Upper lobe of left lung (tissue), 4 donors: ENCODE measurements at regions not wholly inside any gene's neighbourhood (a gene's known extent, or its start where the extent isn't known, plus 50 kb on each side); places are given as distances from the start of the nearest gene placed in this dataset.

Experiments used
- EP300 ChIP-seq, 4 donors: sonication (generic); formaldehyde crosslinking; IDR thresholded peaks; one replicate each; pipeline ENCODE4 v1.5.1; 2017; ENCODE audit warnings: antibody characterized with exemption in 4 of 4, control low read depth in 2 of 4
- POLR2A ChIP-seq, 4 donors: fragments of 450-650 bp; IDR thresholded peaks; one replicate each; pipeline ENCODE4 v1.5.1; 2016 to 2017; ENCODE audit warnings: antibody characterized with exemption in 4 of 4, mild to moderate bottlenecking in 2 of 4
- POLR2AphosphoS5 ChIP-seq, 2 donors: sonication (generic); formaldehyde crosslinking; IDR thresholded peaks; one replicate each; pipeline ENCODE4 v1.5.1; 2017; ENCODE audit warnings: antibody characterized with exemption in 2 of 2
- TF ChIP-seq, protein P1 (sequence below), 6 experiments: fragments of 450-650 bp in 4 of 6; fragments of 200-600 bp in 2 of 6; sonication (generic) in 2 of 6; IDR thresholded peaks; one replicate each; pipeline ENCODE4 v1.5.1; 2016 to 2019; ENCODE audit warnings: antibody characterized with exemption in 6 of 6

DNA sequence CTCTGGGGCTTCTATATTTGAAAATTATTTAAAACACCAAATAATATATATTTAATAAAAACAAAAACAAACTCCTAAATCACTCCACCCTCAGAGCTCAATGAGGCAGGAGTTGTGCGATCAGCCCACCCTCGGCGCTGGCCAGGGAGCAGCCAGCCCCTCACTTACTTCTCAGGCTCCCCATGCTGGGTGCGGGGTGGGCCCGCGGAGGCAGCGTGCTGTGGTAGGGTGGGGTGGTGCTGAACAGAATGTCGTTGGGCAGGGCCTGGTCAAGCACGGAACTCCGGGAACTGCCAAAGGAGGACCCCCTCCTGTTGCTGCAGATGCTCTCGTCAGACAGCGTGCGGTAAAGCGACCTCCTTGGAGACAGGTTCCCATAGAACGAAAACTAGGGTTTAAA lies 204.5 kb downstream of the SIPA1L2 start:
- TF ChIP-seq POLR2AphosphoS5 (IDR thresholded peaks at IDR 0.05) (no peak), POLR2A (IDR thresholded peaks at IDR 0.05) (no peak), EP300 (IDR thresholded peaks at IDR 0.05) (no peak)
- TF ChIP-seq, protein P1, sequence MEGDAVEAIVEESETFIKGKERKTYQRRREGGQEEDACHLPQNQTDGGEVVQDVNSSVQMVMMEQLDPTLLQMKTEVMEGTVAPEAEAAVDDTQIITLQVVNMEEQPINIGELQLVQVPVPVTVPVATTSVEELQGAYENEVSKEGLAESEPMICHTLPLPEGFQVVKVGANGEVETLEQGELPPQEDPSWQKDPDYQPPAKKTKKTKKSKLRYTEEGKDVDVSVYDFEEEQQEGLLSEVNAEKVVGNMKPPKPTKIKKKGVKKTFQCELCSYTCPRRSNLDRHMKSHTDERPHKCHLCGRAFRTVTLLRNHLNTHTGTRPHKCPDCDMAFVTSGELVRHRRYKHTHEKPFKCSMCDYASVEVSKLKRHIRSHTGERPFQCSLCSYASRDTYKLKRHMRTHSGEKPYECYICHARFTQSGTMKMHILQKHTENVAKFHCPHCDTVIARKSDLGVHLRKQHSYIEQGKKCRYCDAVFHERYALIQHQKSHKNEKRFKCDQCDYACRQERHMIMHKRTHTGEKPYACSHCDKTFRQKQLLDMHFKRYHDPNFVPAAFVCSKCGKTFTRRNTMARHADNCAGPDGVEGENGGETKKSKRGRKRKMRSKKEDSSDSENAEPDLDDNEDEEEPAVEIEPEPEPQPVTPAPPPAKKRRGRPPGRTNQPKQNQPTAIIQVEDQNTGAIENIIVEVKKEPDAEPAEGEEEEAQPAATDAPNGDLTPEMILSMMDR (IDR thresholded peaks at IDR 0.05) = no peak
